GM12878 (cell line): ENCODE measurements at regions not wholly inside any gene's neighbourhood (a gene's known extent, or its start where the extent isn't known, plus 50 kb on each side); places are given as distances from the start of the nearest gene placed in this dataset.

ENCODE experiments used
- ATAC-seq: fragments of 200-7000 bp; cut with Tn5 transposase; 3 replicates; pipeline ENCODE4 v1.9.1; 2020; ENCODE audit warnings: mild to moderate bottlenecking, moderate library complexity
- BruUV-seq: library from RNA; stranded (reverse); fragments of 400-500 nt; replicated peaks from 2 replicates; lab custom pipeline; 2021; lab: Mats Ljungman, UMichigan
- CTCF ChIA-PET: fragments of 300-600 bp; sonication (Branson Sonifier 250); formaldehyde crosslinking; extraction: SDS; loops from one replicate; lab custom pipeline; 2021; ENCODE audit warnings: inconsistent platforms; lab: Yijun Ruan, JAX
- POLR2A ChIA-PET: fragments of 350-600 bp; formaldehyde crosslinking; extraction: SDS; loops from one replicate; lab custom pipeline; 2021; ENCODE audit warnings: inconsistent platforms; lab: Charles Lee
- RAD21 ChIA-PET: fragments of 300-600 bp; sonication (Branson Sonifier 250); formaldehyde crosslinking; loops from one replicate; lab custom pipeline; 2023; ENCODE audit warnings: antibody characterized with exemption; ENCODE audit not compliant: unreplicated experiment; lab: Charles Lee
- SMC1A ChIA-PET: fragments of 300-600 bp; sonication (Branson Sonifier 250); formaldehyde crosslinking; loops from one replicate; lab custom pipeline; 2023; ENCODE audit not compliant: unreplicated experiment, uncharacterized antibody; lab: Charles Lee
- DNase-seq: peaks from one replicate; pipeline ENCODE4 v3.0.0-alpha.2; 2011; ENCODE audit warnings: low read depth, low spot score
- FAIRE-seq: peaks from 3 replicates; lab custom pipeline; 2011; peaks lifted over from hg19 to GRCh38; lab: Jason Lieb, UNC
- H2AFZ ChIP-seq: 2 replicates; pipeline ENCODE4 v1.6.0; 2011; ENCODE audit warnings: low read depth, low read length, control low read depth; ENCODE audit not compliant: control insufficient read depth
- H3K27ac ChIP-seq: 2 replicates; pipeline ENCODE4 v1.5.1; 2011; ENCODE audit warnings: control low read depth; ENCODE audit not compliant: control insufficient read depth, insufficient read depth
- H3K27me3 ChIP-seq, 2 experiments: replicated peaks in 1 of 2; 2 replicates each; pipeline versions ENCODE4 v1.6.0 to v1.6.1; 2011; ENCODE audit warnings: low read length in 1 of 2; ENCODE audit not compliant: control insufficient read depth in 2 of 2, insufficient read depth in 2 of 2
- H3K36me3 ChIP-seq, 2 experiments: 2 replicates each; pipeline ENCODE4 v1.5.1; 2011; ENCODE audit warnings: low read length in 1 of 2; ENCODE audit not compliant: control insufficient read depth in 2 of 2, insufficient read depth in 2 of 2
- H3K4me1 ChIP-seq: 2 replicates; pipeline ENCODE4 v1.6.1; 2011; ENCODE audit warnings: mild to moderate bottlenecking, low read length, moderate library complexity, mixed read lengths; ENCODE audit not compliant: control insufficient read depth, insufficient read depth
- H3K4me2 ChIP-seq: 2 replicates; pipeline ENCODE4 v1.6.0; 2011; ENCODE audit warnings: control low read depth; ENCODE audit not compliant: control insufficient read depth, insufficient read depth
- H3K4me3 ChIP-seq: fragments of 200-600 bp; sonication (generic); 2 replicates; pipeline ENCODE4 v1.5.1; 2016
- H3K79me2 ChIP-seq: 2 replicates; pipeline ENCODE4 v1.6.0; 2011; ENCODE audit warnings: low read length; ENCODE audit not compliant: control insufficient read depth, insufficient read depth
- H3K9ac ChIP-seq: 2 replicates; pipeline ENCODE4 v1.8.0; 2011; ENCODE audit warnings: low read length, control low read depth, mixed read lengths; ENCODE audit not compliant: control insufficient read depth, insufficient read depth
- H3K9me3 ChIP-seq: replicated peaks from 3 replicates; pipeline ENCODE4 v1.5.1; 2011; ENCODE audit warnings: mild to moderate bottlenecking, low read length; ENCODE audit not compliant: control insufficient read depth, insufficient read depth
- H4K20me1 ChIP-seq: 2 replicates; pipeline ENCODE4 v1.6.0; 2011; ENCODE audit not compliant: control insufficient read depth, insufficient read depth
- BCL3 ChIP-seq: IDR thresholded peaks from 2 replicates; pipeline ENCODE4 v1.6.1; 2011; ENCODE audit warnings: borderline replicate concordance, low read depth, mild to moderate bottlenecking, moderate library complexity, low read length; ENCODE audit not compliant: insufficient read depth, poor library complexity, severe bottlenecking
- HSF1 ChIP-seq: fragments of 150-350 bp; IDR thresholded peaks from 2 replicates; pipeline ENCODE4 v1.6.1; 2014; ENCODE audit warnings: mild to moderate bottlenecking, low read depth, low read length
- KAT2A ChIP-seq: conservative IDR thresholded peaks from 2 replicates; pipeline ENCODE4 v1.6.1; 2011; ENCODE audit warnings: low read depth, low read length; ENCODE audit not compliant: control insufficient read depth
- MAX ChIP-seq: IDR thresholded peaks from 2 replicates; pipeline ENCODE4 v1.6.1; 2012; ENCODE audit warnings: low read depth, low read length, improper control_type of control experiment
- NBN ChIP-seq: fragments of 450-650 bp; IDR thresholded peaks from 2 replicates; pipeline ENCODE4 v1.6.1; 2016
- PAX8 ChIP-seq: fragments of 450-650 bp; IDR thresholded peaks from 2 replicates; pipeline ENCODE4 v1.6.1; 2017; ENCODE audit warnings: mild to moderate bottlenecking, moderate library complexity
- POLR2AphosphoS2 ChIP-seq: IDR thresholded peaks from 2 replicates; pipeline ENCODE4 v1.6.1; 2011; ENCODE audit warnings: low read depth, mild to moderate bottlenecking, low read length, improper control_type of control experiment, moderate library complexity
- SKIL ChIP-seq: fragments of 450-650 bp; IDR thresholded peaks from 2 replicates; pipeline ENCODE4 v1.6.1; 2017; ENCODE audit warnings: mild to moderate bottlenecking, low read depth, inconsistent platforms; ENCODE audit not compliant: poor library complexity, severe bottlenecking
- STAT1 ChIP-seq: fragments of 450-650 bp; conservative IDR thresholded peaks from 2 replicates; pipeline ENCODE4 v1.6.1; 2014; ENCODE audit warnings: antibody characterized with exemption, mild to moderate bottlenecking
- WGBS: methylation state at CpG from one replicate; pipeline ENCODE4 v1.1.6; 2016; ENCODE audit warnings: low lambda C conversion rate; ENCODE audit not compliant: insufficient replicate concordance, insufficient coverage; ENCODE audit errors: missing lambda C conversion rate; 5-methylcytosine and 5-hydroxymethylcytosine counted together
- in situ Hi-C: fragments of 300-500 bp; cut with MboI; formaldehyde crosslinking; loops from 9 replicates; pipeline ENCODE4 v1.14.3; 2018; ENCODE audit warnings: mixed read lengths
- intact Hi-C: fragments of 100-400 bp; cut with micrococcal nuclease; formaldehyde crosslinking; loops from one replicate; pipeline ENCODE4 v1.14.2; 2022; ENCODE audit not compliant: unreplicated experiment

GRCh38 chr2:7281231-7282201, 364.3 kb downstream of the RNF144A start (continued):
- TF ChIP-seq NBN (peak; percentile 68; the same call in 1 of the 2 replicates), STAT1 (no peak)
- TF ChIP-seq, all 136 proteins: peak for 2

- H2AFZ ChIP-seq = no peak overlapping the region
- in situ Hi-C loops = no loop called here
- no peaks in the 10 kb centered on the region for H3K79me2 ChIP-seq
- no peaks in the 10 kb centered on the region for H4K20me1 ChIP-seq
- no peak overlapping the region for H3K27ac ChIP-seq
- no peaks in the 10 kb centered on the region for H3K36me3 ChIP-seq
- WGBS = 64% methylated on average over 9 of the region's 9 CpGs
- no peak overlapping the region for H3K4me3 ChIP-seq
- SMC1A ChIA-PET = interaction anchor here (1.0 kb wide), 2 partner anchors 8 to 47 kb away, joined by 3 to 4 read pairs; no protein-coding TSS in a partner anchor
- BruUV-seq = no TSS peak
- H3K27me3 ChIP-seq = no peaks in the 10 kb centered on the region
- RAD21 ChIA-PET = no interaction called here
- TF ChIP-seq HSF1 = no peak
- TF ChIP-seq KAT2A = no peak
- no peak for TF ChIP-seq SKIL
- TF ChIP-seq POLR2AphosphoS2 = no peak
- no peak for TF ChIP-seq BCL3
- TF ChIP-seq PAX8 = no peak
- no peak for TF ChIP-seq MAX
- TF ChIP-seq, all 136 proteins: peak for 0
- intact Hi-C loops = no loop called here
- FAIRE-seq = no peak
- Histone ChIP-seq H3K4me2 (no peak overlapping the region), H3K9me3 (no peaks in the 10 kb centered on the region; the same call in 2 of the 3 replicates), H3K4me1 (peaks cover 16% of the 10 kb centered on the region), H3K9ac (no peak overlapping the region)
- CTCF ChIA-PET = no interaction called here
- no peak for ATAC-seq
- DNase-seq = no peak
- POLR2A ChIA-PET = no interaction called here
These were observed 368.9 kb downstream of the RNF144A start for GRCh38 chr2:7286120-7286519.
